Loucy (cell line): ENCODE measurements at regions not wholly inside any gene's neighbourhood (a gene's known extent, or its start where the extent isn't known, plus 50 kb on each side); places are given as distances from the start of the nearest gene placed in this dataset.
"Not testable (repeated sequence)": the region's sequence is repeated elsewhere in the genome, so short reads cannot be mapped to it uniquely, and the experiment has no call there.

Source experiments
- H2AFZ ChIP-seq: fragments of 200-600 bp; sonication (generic); 2 replicates; pipeline ENCODE4 v1.6.0; 2016; ENCODE audit warnings: antibody characterized with exemption, mild to moderate bottlenecking, low read length, moderate library complexity
- H3F3A ChIP-seq: fragments of 200-600 bp; 2 replicates; pipeline ENCODE4 v1.6.0; 2016; ENCODE audit warnings: antibody characterized with exemption, low read depth, mild to moderate bottlenecking
- H3K27me3 ChIP-seq: fragments of 200-600 bp; sonication (generic); 2 replicates; pipeline ENCODE4 v1.6.1; 2014; ENCODE audit warnings: low read length, mild to moderate bottlenecking; ENCODE audit not compliant: insufficient read depth, poor library complexity, severe bottlenecking
- H3K36me3 ChIP-seq: fragments of 200-600 bp; sonication (generic); 2 replicates; pipeline ENCODE4 v1.6.1; 2016; ENCODE audit warnings: low read length; ENCODE audit not compliant: insufficient read depth
- H3K4me1 ChIP-seq: fragments of 200-600 bp; sonication (generic); 2 replicates; pipeline ENCODE4 v1.5.1; 2014; ENCODE audit warnings: low read length, mild to moderate bottlenecking; ENCODE audit not compliant: insufficient read depth, poor library complexity, severe bottlenecking
- H3K4me2 ChIP-seq: fragments of 200-600 bp; sonication (generic); 2 replicates; pipeline ENCODE4 v1.6.0; 2014; ENCODE audit warnings: antibody characterized with exemption, low read length, low read depth, mild to moderate bottlenecking; ENCODE audit not compliant: poor library complexity, severe bottlenecking
- H3K4me3 ChIP-seq: fragments of 200-600 bp; sonication (generic); 2 replicates; pipeline ENCODE4 v1.5.1; 2014; ENCODE audit warnings: low read length, mild to moderate bottlenecking, mixed read lengths; ENCODE audit not compliant: poor library complexity, severe bottlenecking
- H3K79me2 ChIP-seq: fragments of 200-600 bp; sonication (generic); 2 replicates; pipeline ENCODE4 v1.6.1; 2014; ENCODE audit warnings: low read length; ENCODE audit not compliant: insufficient read depth
- H3K9ac ChIP-seq: fragments of 200-600 bp; sonication (generic); 2 replicates; pipeline ENCODE4 v1.6.0; 2014; ENCODE audit warnings: mild to moderate bottlenecking, low read depth, low read length, moderate library complexity; ENCODE audit not compliant: poor library complexity, severe bottlenecking
- H3K9me2 ChIP-seq: fragments of 200-600 bp; sonication (generic); replicated peaks from 2 replicates; pipeline ENCODE4 v1.6.1; 2016; ENCODE audit warnings: low read depth, low read length, mixed read lengths
- H3K9me3 ChIP-seq: fragments of 200-600 bp; sonication (generic); 2 replicates; pipeline ENCODE4 v1.6.1; 2014; ENCODE audit warnings: mild to moderate bottlenecking, antibody characterized with exemption, low read length, low read depth; ENCODE audit not compliant: insufficient read depth
- H4K20me1 ChIP-seq: fragments of 200-600 bp; sonication (generic); 2 replicates; pipeline ENCODE4 v1.6.0; 2014; ENCODE audit warnings: antibody characterized with exemption, low read length, mild to moderate bottlenecking; ENCODE audit not compliant: insufficient read depth, poor library complexity, severe bottlenecking
- EZH2phosphoT487 ChIP-seq: fragments of 200-600 bp; IDR thresholded peaks from 2 replicates; pipeline ENCODE4 v1.6.1; 2018; ENCODE audit warnings: antibody characterized with exemption, mild to moderate bottlenecking, moderate library complexity, borderline replicate concordance
- TF ChIP-seq, protein P1 (sequence below): fragments of 200-600 bp; sonication (generic); conservative IDR thresholded peaks from 2 replicates; pipeline ENCODE4 v1.5.1; 2014; ENCODE audit warnings: mild to moderate bottlenecking, antibody characterized with exemption, low read length

DNA sequence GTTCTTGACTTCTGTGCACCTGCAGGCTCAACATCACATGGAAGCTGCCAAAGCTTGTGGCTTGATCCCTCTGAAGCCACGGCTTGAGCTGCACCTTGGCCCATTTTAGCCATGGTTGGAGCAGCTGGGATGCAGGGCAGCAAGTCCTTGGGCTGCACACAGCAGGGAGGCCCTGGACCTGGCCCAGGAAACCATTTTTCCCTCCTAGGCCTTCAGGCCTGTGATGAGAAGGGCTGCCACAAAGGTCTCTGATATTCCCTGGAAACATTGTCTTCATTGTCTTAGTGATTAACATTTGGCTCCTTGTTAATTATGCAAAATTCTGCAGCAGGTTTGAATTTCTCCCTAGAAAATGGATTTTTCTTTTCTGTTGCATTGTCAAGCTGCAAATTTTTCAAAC is 394.1 kb upstream of the FAR2 start:
- Histone ChIP-seq H3K9me2 (no peaks in the 10 kb centered on the region), H3K79me2 (no peaks in the 10 kb centered on the region), H2AFZ (no peak overlapping the region), H3K27me3 (no peaks in the 10 kb centered on the region), H3K4me3 (no peak overlapping the region), H3K9ac (no peak overlapping the region), H3K4me2 (no peak overlapping the region), H3K36me3 (no peaks in the 10 kb centered on the region), H4K20me1 (no peaks in the 10 kb centered on the region), H3K9me3 (peaks cover 5% of the 10 kb centered on the region; the same call in 1 of the 2 replicates), H3F3A (no peaks in the 10 kb centered on the region), H3K4me1 (peaks cover 9% of the 10 kb centered on the region)
- TF ChIP-seq, protein P1, sequence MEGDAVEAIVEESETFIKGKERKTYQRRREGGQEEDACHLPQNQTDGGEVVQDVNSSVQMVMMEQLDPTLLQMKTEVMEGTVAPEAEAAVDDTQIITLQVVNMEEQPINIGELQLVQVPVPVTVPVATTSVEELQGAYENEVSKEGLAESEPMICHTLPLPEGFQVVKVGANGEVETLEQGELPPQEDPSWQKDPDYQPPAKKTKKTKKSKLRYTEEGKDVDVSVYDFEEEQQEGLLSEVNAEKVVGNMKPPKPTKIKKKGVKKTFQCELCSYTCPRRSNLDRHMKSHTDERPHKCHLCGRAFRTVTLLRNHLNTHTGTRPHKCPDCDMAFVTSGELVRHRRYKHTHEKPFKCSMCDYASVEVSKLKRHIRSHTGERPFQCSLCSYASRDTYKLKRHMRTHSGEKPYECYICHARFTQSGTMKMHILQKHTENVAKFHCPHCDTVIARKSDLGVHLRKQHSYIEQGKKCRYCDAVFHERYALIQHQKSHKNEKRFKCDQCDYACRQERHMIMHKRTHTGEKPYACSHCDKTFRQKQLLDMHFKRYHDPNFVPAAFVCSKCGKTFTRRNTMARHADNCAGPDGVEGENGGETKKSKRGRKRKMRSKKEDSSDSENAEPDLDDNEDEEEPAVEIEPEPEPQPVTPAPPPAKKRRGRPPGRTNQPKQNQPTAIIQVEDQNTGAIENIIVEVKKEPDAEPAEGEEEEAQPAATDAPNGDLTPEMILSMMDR = no peak
- no peak for TF ChIP-seq EZH2phosphoT487

- no peaks in the 10 kb centered on the region for H3F3A ChIP-seq
- H3K4me1 ChIP-seq = no peaks in the 10 kb centered on the region
- peaks cover 5% of the 10 kb centered on the region; the same call in 1 of the 2 replicates for H3K9me3 ChIP-seq
- H3K4me2 ChIP-seq = no peak overlapping the region
- no peak overlapping the region for H2AFZ ChIP-seq
- TF ChIP-seq EZH2phosphoT487 = no peak
- TF ChIP-seq, protein P1 = no peak
- H3K9me2 ChIP-seq = no peaks in the 10 kb centered on the region
- H3K9ac ChIP-seq = no peak overlapping the region
- H3K4me3 ChIP-seq = no peak overlapping the region
- no peaks in the 10 kb centered on the region for H3K36me3 ChIP-seq
- H3K27me3 ChIP-seq = no peaks in the 10 kb centered on the region
- H3K79me2 ChIP-seq = no peaks in the 10 kb centered on the region
- no peaks in the 10 kb centered on the region for H4K20me1 ChIP-seq
These were observed 389.7 kb upstream of the FAR2 start for GRCh38 chr12:28759333-28759732.

DNA sequence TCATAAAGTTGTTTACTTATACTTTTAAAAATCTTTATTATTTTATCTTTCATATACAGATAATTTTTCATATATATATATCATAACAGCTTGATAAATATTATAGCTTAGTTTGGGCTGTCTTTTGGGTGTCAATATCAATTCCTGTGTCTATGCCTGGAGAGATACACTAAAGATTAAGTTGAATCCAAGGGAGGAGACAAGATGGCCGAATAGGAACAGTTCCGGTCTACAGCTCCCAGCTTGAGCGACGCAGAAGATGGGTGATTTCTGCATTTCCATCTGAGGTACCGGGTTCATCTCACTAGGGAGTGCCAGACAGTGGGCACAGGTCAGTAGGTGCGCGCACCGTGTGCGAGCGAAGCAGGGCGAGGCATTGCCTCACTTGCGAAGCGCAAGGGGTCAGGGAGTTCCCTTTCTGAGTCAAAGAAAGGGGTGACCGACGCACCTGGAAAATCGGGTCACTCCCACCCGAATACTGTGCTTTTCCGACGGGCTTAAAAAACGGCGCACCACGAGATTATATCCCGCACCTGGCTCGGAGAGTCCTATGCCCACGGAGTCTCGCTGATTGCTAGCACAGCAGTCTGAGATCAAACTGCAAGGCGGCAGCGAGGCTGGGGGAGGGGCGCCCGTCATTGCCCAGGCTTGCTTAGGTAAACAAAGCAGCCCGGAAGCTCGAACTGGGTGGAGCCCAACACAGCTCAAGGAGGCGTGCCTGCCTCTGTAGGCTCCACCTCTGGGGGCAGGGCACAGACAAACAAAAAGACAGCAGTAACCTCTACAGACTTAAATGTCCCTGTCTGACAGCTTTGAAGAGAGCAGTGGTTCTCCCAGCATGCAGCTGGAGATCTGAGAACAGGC is 388.8 kb upstream of the FAR2 start:
- not testable (repeated sequence) for H3F3A ChIP-seq, H3K79me2 ChIP-seq, H3K4me3 ChIP-seq, H3K4me1 ChIP-seq, H4K20me1 ChIP-seq, H3K9me2 ChIP-seq, H3K4me2 ChIP-seq, H3K9ac ChIP-seq, H3K36me3 ChIP-seq, H3K27me3 ChIP-seq, H2AFZ ChIP-seq, H3K9me3 ChIP-seq

GRCh38 chr12:28761897-28762296 is 387.2 kb upstream of the FAR2 start:
- H3K36me3 ChIP-seq, H3K27me3 ChIP-seq, H3K9ac ChIP-seq, H3K9me3 ChIP-seq, H3K9me2 ChIP-seq, H4K20me1 ChIP-seq, H3K4me2 ChIP-seq, H3K4me3 ChIP-seq, H3K79me2 ChIP-seq, H2AFZ ChIP-seq, H3F3A ChIP-seq, H3K4me1 ChIP-seq: not testable (repeated sequence)
